K562 (cell line): ENCODE measurements at regions not wholly inside any gene's neighbourhood (a gene's known extent, or its start where the extent isn't known, plus 50 kb on each side); places are given as distances from the start of the nearest gene placed in this dataset.

Source experiments
- CTCF ChIP-seq, 3 experiments: IDR thresholded peaks in 2 of 3; conservative IDR thresholded peaks in 1 of 3; 2 replicates each; pipeline ENCODE4 v1.5.1; 2011 to 2012; ENCODE audit warnings: low read length in 3 of 3, mild to moderate bottlenecking in 3 of 3, control low read depth in 2 of 3, improper control_type of control experiment in 1 of 3, inconsistent platforms in 1 of 3, low read depth in 1 of 3, mixed read lengths in 1 of 3, moderate library complexity in 1 of 3; ENCODE audit not compliant: insufficient read depth in 2 of 3
- FOXJ2 ChIP-seq: fragments of 200-800 bp; sonication (Bioruptor generic); IDR thresholded peaks from 2 replicates; pipeline ENCODE4 v1.6.1; 2016; ENCODE audit warnings: missing genetic modification characterization, missing compliant biosample characterization
- MXI1 ChIP-seq: IDR thresholded peaks from 2 replicates; pipeline ENCODE4 v1.6.1; 2011; ENCODE audit warnings: low read depth, mild to moderate bottlenecking, improper control_type of control experiment, low read length
- NEUROD1 ChIP-seq: fragments of 150-350 bp; IDR thresholded peaks from 2 replicates; pipeline ENCODE4 v1.6.1; 2014; ENCODE audit warnings: borderline replicate concordance, low read length, low read depth; ENCODE audit not compliant: partially characterized antibody
- RERE ChIP-seq: sonication (generic); formaldehyde crosslinking; IDR thresholded peaks from 2 replicates; pipeline ENCODE4 v1.8.0; 2023; ENCODE audit warnings: missing genetic modification reagents, mild to moderate bottlenecking, borderline replicate concordance
- ZNF184 ChIP-seq: sonication (generic); formaldehyde crosslinking; IDR thresholded peaks from 2 replicates; pipeline ENCODE4 v1.5.0; 2020; ENCODE audit warnings: missing genetic modification reagents
- ZNF699 ChIP-seq: fragments of 250-450 bp; sonication (Bioruptor Pico); IDR thresholded peaks from 2 replicates; pipeline ENCODE4 v1.8.0; 2021; ENCODE audit warnings: mild to moderate bottlenecking, moderate library complexity; ENCODE audit not compliant: insufficient replicate concordance
- ZZZ3 ChIP-seq: fragments of 450-650 bp; IDR thresholded peaks from 2 replicates; pipeline ENCODE4 v1.6.1; 2016; ENCODE audit warnings: antibody characterized with exemption, mild to moderate bottlenecking, moderate library complexity

- TF ChIP-seq CTCF (IDR thresholded peaks at IDR 0.05 in 2 of 3, conservative IDR thresholded peaks at IDR 0.05 in 1 of 3; ENCODE audit: insufficient read depth in 2 of 3, low read depth in 1 of 3, low read length in 3 of 3) (no peak), ZZZ3 (no peak), MXI1 (no peak), NEUROD1 (no peak), ZNF699 (CRISPR knock-in tag) (no peak), ZNF184 (CRISPR knock-in tag) (no peak), RERE (CRISPR knock-in tag) (no peak), FOXJ2 (tag) (no peak)
These were observed 736.6 kb upstream of the ZEB2 start for GRCh38 chr2:145256551-145256950.
